Islet precursor cell (in vitro differentiated cells): ENCODE measurements at regions not wholly inside any gene's neighbourhood (a gene's known extent, or its start where the extent isn't known, plus 50 kb on each side); places are given as distances from the start of the nearest gene placed in this dataset.

Experiments used
- DNase-seq: peaks from one replicate; pipeline ENCODE4 v3.0.0-alpha.2; 2018

DNA sequence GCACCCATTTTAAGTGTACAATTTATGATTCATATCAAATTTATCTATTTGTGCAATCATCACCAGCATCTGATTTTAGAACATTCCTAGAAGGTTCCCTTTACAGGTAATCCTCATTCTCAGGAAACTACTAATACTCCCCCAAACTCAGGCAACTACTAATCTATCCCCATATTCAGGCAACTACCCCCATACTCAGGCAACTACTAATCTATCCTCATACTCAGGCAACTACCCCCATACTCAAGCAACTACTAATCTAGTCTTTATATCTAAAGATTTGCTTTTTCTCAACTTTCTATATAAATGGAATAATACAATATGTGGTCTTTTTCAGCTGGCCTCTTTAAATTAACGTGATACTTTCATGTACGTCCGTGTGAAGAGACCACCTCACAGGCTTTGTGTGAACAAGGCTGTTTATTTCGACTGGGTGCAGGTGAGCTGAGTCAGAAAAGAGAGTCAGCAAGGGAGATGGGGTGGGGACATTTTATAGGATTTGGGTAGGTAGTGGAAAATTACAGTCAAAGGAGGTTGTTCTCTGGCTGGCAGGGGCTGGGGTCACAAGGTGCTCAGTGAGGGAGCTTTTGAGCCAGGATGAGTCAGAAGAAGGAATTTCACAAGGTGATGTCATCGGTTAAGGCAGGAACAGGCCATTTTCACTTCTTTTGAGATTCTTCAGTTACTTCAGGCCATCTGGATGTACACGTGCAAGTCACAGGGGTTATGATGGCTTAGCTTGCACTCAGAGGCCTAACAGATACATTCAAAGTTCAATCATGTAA is 1444.5 kb upstream of the CADM2 start:
- DNase-seq = peak; percentile 93

DNA sequence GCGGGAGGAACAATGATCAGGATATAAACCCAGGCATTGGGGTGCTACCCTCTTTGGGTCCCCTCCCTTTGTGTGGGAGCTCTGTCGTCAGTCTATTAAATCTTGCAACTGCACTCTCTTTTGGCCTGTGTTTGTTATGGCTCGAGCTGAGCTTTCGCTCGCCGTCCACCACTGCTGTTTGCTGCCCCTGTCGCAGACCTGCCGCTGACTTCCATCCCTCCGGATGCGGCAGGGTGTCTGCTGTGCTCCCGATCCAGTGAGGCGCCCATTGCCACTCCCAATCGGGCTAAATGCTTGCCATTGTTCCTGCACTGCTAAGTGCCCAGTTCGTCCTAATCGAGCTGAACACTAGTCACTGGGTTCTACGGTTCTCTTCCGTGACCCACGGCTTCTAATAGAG is 1443.7 kb upstream of the CADM2 start:
- DNase-seq = no peak

GRCh38 chr3:83523470-83524073 is 1435.2 kb upstream of the CADM2 start:
- peak; percentile 85 for DNase-seq

DNA sequence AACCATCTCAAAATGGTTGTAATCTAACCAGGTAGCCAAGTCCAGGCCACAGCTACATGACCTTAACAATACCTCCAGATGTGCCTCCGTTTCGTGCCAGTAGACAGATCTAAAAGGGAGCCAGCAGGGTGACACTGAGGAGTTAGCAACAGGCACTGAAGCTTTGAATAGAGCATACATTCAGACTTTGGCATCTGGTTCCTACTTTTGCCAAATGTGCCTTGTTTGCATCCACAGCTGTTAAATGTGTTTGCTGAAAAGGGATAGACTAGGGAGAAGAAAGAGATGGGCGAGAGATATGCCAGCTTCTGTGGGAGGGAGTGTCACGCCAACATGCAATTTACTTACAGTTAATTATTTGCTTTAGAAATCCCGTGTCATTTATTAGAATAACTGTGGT is 1433.9 kb upstream of the CADM2 start:
- DNase-seq = no peak

DNA sequence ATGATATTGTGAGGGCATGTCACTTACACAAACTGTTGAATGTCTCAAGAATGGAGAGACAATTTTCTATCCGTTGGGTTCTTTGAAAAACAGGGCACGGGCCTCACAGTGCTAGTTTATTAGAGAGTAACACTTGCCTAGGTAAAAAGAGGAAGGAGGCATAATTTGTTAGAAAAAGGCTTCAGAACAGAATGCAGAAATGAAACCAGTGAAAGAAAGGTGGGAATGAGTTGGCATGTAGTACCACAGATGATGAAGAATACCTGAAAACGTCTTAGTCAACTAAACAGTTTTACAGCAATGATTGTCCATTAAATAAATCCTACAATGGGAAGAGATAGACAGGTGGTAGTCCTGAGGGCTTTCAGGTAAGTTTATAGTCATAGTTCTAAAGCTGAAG is 1399.7 kb upstream of the CADM2 start:
- no peak for DNase-seq

GRCh38 chr3:83567935-83568334 is 1390.9 kb upstream of the CADM2 start:
- DNase-seq = no peak

- no peak for DNase-seq
Observed at GRCh38 chr3:83581546-83581945, 1377.2 kb upstream of the CADM2 start.

- DNase-seq = no peak
Observed at GRCh38 chr3:83601704-83602103, 1357.1 kb upstream of the CADM2 start.

DNA sequence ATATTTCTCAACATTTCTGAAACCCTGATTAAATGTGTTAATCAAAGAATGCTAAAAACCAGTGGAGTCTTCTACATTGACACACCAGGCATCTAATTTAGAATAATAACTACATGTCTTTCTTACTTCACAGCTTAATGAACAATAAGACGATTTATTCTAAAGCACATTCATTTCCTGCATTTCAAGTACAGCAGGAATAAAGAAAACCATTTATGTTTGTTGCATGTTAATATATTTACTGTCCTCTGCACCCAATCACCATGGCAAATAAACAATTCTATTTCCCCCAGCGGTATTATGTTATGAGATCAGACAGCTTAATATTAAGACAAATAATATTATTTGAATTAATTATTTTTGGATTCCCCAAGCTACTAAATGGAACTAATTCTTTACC is 1336.3 kb upstream of the CADM2 start:
- no peak for DNase-seq

GRCh38 chr3:83625261-83625660 is 1333.5 kb upstream of the CADM2 start:
- no peak for DNase-seq

- no peak for DNase-seq
Observed at GRCh38 chr3:83628471-83628870, 1330.3 kb upstream of the CADM2 start.

- no peak for DNase-seq
Observed at GRCh38 chr3:83632526-83632925, 1326.3 kb upstream of the CADM2 start.

- DNase-seq = no peak
Observed at GRCh38 chr3:83633758-83634157, 1325.0 kb upstream of the CADM2 start.

DNA sequence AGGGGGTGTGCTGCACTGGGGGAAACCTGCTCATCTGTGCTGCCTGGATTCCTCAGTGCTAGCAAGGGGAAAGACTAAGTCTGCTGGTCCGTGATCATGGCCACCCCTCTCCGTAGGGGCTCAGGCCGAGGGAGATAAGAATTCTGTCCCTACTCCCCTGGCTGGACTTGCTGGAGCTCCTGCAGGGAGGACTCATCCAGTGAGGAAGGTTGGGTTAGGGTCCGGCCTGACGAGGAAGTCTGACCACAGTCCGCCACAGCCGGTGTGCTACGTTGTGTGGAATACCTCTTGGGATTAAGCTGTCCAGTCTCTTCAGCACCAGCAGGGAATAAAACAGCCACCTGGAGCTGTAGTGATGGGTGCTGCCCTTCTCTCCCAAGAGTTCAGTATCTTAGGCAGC is 1309.1 kb upstream of the CADM2 start:
- no peak for DNase-seq

DNA sequence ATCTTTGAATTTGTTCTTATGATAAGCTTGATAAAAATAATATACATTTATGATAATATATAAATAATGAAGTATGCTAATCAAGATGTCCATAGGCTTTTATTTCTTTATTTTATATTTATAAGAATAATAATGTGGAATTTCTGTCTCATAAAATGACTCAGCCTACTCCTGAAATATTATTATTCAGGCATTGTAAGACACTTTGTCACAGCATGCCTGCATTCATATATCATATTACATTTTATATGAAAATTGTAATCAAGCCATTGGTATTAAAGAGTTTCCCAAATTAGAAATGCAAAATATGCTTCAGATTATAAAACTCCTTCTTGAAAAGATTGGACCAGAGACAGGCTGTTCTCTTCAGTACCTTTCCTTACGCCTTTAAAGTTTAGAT is 1303.7 kb upstream of the CADM2 start:
- no peak for DNase-seq

DNA sequence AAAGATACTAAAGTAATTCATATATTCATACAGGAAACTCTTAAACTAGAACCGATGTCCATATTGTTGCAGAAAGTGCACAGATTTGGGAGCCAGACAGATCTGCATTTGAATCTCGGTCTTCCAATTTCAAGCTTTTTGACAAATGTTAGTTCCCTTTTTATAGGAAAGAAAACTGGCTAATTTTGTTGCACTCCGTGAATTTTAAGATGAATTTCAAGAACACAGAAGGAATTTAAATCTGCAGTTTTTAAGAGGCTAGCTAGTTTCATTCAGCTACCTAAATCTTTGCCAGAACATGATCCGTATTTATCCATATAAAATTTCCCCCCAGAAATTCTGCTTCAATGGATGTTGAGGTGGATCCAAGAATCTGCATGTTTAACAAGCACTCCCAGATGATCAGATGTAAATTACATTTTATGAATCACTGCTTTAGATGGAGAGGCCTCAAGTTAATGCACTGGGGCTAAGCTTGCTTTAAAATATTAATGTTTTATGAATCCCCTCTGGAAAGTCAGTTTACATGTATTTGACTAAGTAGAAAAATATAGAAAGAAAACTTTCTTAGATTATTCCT is 1296.3 kb upstream of the CADM2 start:
- no peak for DNase-seq

- DNase-seq = no peak
Observed at GRCh38 chr3:83670416-83670815, 1288.4 kb upstream of the CADM2 start.

DNA sequence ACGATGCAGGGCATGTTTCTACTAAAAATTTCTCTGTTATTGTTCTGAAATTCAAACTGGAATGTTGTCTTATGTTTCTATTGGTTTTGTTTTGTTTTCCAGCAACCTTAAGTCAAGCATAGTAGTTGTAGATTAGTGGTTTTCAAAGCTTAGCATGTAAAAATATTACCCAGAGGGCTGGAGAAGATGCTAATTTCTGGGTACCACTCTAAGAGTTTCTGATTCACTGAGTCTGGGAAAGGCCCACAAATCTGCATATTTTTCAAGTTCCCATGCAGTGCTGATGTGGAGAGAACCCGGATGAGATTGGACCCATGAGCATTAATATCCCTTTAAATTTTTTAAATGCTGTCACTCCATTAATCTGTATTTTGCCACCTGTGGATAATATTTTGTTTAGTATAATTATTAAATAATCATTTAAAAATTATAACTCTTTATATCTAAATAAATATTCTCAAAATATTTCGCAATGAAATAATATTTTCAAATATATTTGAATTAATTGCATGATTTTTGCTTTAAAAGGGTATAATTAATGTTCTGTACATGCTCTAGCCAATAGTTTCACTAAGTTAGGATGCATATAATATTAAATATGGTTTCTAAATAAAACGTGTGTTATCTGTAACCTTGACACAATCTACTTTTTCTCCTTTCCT is 1274.7 kb upstream of the CADM2 start:
- DNase-seq = no peak

DNA sequence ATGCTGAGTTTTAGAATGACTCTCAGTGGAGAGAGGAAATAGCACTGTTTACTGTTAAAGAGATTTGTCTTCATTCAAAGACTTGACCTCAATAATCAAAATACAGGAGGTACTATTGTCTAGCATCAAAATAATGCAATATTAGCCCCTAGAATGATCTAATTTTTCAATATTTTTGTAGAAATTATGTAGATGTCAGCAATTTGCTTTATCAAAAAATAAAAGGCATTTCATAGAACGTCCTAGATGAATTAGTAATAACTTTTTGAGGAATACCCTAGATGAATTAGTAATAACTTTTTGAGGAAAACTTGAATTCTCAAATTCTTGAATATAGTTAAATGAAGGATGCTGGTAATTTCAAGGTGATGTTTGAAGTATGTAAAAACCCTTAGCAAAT is 1252.1 kb upstream of the CADM2 start:
- DNase-seq = no peak

DNA sequence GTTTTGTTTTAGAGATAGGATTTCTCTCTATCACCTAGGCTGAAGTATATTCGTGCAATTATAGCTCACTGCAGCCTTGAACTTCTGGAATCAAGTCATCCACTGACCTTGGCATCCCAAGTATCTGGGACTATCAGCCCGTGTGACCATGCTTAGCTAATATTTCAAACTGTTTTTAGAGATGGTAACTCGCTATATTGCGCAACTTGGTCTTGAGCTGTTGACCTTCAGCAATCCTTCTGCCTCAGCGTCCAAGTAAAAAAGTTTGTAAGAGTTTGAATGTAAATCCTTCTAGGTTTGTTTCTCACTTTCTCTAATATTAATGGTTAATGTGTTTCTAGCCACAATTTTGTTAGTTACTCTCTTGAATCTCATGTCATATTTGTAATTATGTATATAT is 1243.5 kb upstream of the CADM2 start:
- DNase-seq = no peak

GRCh38 chr3:83729576-83729975 is 1229.2 kb upstream of the CADM2 start:
- DNase-seq = no peak

DNA sequence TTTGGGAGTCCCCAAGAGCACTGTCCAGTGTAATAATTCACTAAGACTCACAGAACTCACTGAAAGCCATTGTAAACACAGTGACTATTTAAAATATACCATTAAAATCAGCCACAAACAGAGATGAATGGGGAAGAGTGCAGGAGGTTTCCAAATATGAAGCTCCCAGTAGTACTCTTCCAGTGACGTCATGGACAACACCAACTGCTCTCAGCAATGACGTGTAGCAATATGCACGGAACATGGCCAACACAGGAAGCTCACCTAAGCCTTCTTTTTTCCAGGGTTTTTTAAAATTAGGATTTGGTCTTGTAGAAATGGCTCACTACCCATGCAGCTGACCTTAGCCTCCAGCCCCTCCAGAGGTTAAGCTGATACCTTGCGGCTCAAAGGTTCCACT is 1224.1 kb upstream of the CADM2 start:
- DNase-seq = no peak

GRCh38 chr3:83738202-83738601 is 1220.6 kb upstream of the CADM2 start:
- DNase-seq = no peak

DNA sequence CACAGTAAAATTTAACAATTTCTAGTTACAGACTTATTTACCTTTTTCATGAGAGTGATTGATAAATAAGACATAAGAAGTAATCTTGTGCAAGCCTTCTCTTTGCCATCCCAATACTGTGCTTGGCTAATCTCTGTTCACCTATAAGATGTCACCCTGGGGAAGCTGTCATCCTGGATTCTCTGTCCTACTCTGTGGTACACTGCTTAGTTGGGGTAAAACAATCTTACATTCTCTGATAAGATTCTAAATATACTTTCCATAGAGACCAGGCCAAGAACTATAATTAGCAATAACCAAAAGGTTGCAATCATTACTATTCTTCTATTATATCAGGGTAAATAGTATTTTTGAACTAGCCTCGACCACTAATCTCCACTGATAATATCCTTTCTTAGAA is 1218.3 kb upstream of the CADM2 start:
- no peak for DNase-seq
